Endothelial cell of umbilical vein (primary cell): ENCODE measurements at regions not wholly inside any gene's neighbourhood (a gene's known extent, or its start where the extent isn't known, plus 50 kb on each side); places are given as distances from the start of the nearest gene placed in this dataset.

Experiments
- EZH2 ChIP-seq: IDR thresholded peaks from 2 replicates; pipeline ENCODE4 v1.6.1; 2012; ENCODE audit warnings: borderline replicate concordance, low read depth, mild to moderate bottlenecking, moderate library complexity, low read length, inconsistent platforms; ENCODE audit not compliant: severe bottlenecking
- POLR2A ChIP-seq: IDR thresholded peaks from 2 replicates; pipeline ENCODE4 v1.6.1; 2012; ENCODE audit warnings: low read depth, mild to moderate bottlenecking, control low read depth, low read length

DNA sequence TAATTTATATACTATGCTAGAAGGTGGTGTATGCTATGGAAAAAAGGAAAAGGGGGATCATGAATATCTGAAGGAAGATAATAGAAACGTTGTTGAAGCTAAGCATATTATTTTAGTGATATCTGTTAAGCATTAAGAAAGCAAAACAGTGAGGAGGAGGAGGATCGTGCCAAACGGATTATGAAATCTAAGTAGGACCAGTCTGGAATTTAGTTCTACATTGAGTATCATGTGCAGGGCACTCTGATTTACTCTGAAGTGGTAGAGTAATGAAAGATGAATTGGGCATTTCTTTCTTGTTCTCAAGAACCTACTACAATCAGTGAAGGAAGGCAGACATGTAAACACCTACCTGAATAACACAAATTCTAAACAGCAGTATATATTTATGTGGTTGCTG is 195.3 kb downstream of the CYB561 start:
- TF ChIP-seq EZH2 = no peak
- TF ChIP-seq POLR2A = no peak
